Testis (tissue), 2 donors: ENCODE measurements at regions not wholly inside any gene's neighbourhood (a gene's known extent, or its start where the extent isn't known, plus 50 kb on each side); places are given as distances from the start of the nearest gene placed in this dataset.

Source experiments
- CTCF ChIP-seq, 3 experiments: fragments of 450-650 bp in 2 of 3; fragments of 200-600 bp in 1 of 3; sonication (generic) in 1 of 3; IDR thresholded peaks; one replicate each; pipeline ENCODE4 v1.5.1; 2016 to 2019; ENCODE audit warnings: antibody characterized with exemption in 3 of 3, mild to moderate bottlenecking in 2 of 3, moderate library complexity in 1 of 3
- POLR2A ChIP-seq: fragments of 450-650 bp; IDR thresholded peaks from one replicate; pipeline ENCODE4 v1.6.1; 2017; ENCODE audit warnings: antibody characterized with exemption, mild to moderate bottlenecking, moderate library complexity

GRCh38 chr10:125238682-125239081, 78.3 kb upstream of the CTBP2 start:
- TF ChIP-seq CTCF (IDR thresholded peaks at IDR 0.05) = no peak
- no peak for TF ChIP-seq POLR2A
